Right atrium auricular region (tissue), 2 donors: ENCODE measurements at regions not wholly inside any gene's neighbourhood (a gene's known extent, or its start where the extent isn't known, plus 50 kb on each side); places are given as distances from the start of the nearest gene placed in this dataset.

Experiments used
- DNase-seq: peaks from one replicate; pipeline ENCODE4 v3.0.0-alpha.2; 2019; ENCODE audit warnings: low spot score
- H3K27ac ChIP-seq, 2 donors: fragments of 200-600 bp; sonication (generic); 1 replicate in 1 of 2; 2 replicates in 1 of 2; pipeline ENCODE4 v1.5.1; 2016 to 2019
- H3K27me3 ChIP-seq, 2 donors: fragments of 200-600 bp; sonication (generic); one replicate each; pipeline versions ENCODE4 v1.5.1 to v1.6.0; 2017 to 2019
- H3K36me3 ChIP-seq: fragments of 200-600 bp; sonication (generic); one replicate; pipeline ENCODE4 v1.5.1; 2016
- H3K4me1 ChIP-seq, 2 donors: fragments of 200-600 bp; sonication (generic); one replicate each; pipeline versions ENCODE4 v1.5.1 to v1.6.0; 2017 to 2019
- H3K4me3 ChIP-seq, 2 donors: fragments of 200-600 bp; sonication (generic); 1 replicate in 1 of 2; 2 replicates in 1 of 2; pipeline ENCODE4 v1.5.1; 2017 to 2019; ENCODE audit warnings: mild to moderate bottlenecking in 1 of 2, moderate library complexity in 1 of 2
- H3K9me3 ChIP-seq, 2 donors: fragments of 200-600 bp; sonication (generic); one replicate each; pipeline ENCODE4 v1.5.1; 2019
- CTCF ChIP-seq, 2 donors: fragments of 200-600 bp; sonication (generic); IDR thresholded peaks; one replicate each; pipeline ENCODE4 v1.5.1; 2019; ENCODE audit warnings: antibody characterized with exemption in 2 of 2

- DNase-seq: no peak
- Histone ChIP-seq H3K27me3 (no peaks in the 10 kb centered on the region), H3K9me3 (no peaks in the 10 kb centered on the region), H3K4me3 (no peak overlapping the region), H3K4me1 (no peaks in the 10 kb centered on the region), H3K27ac (no peak overlapping the region), H3K36me3 (no peaks in the 10 kb centered on the region)
- TF ChIP-seq CTCF (IDR thresholded peaks at IDR 0.05): no peak
Measured at GRCh38 chr6:20314866-20315845, 86.5 kb upstream of the E2F3 start.

- Histone ChIP-seq H3K27ac (no peak overlapping the region), H3K36me3 (no peaks in the 10 kb centered on the region), H3K4me1 (no peaks in the 10 kb centered on the region), H3K27me3 (no peaks in the 10 kb centered on the region), H3K9me3 (no peaks in the 10 kb centered on the region), H3K4me3 (no peak overlapping the region)
- TF ChIP-seq CTCF (IDR thresholded peaks at IDR 0.05): no peak
- DNase-seq: no peak
Measured at GRCh38 chr6:20317430-20317829, 84.2 kb upstream of the E2F3 start.

GRCh38 chr6:20318851-20319387 is 82.8 kb upstream of the E2F3 start:
- no peaks in the 10 kb centered on the region for H3K4me1 ChIP-seq
- H3K9me3 ChIP-seq: no peaks in the 10 kb centered on the region
- TF ChIP-seq CTCF (IDR thresholded peaks at IDR 0.05): no peak
- H3K27me3 ChIP-seq: no peaks in the 10 kb centered on the region
- H3K36me3 ChIP-seq: no peaks in the 10 kb centered on the region
- no peak overlapping the region for H3K27ac ChIP-seq
- no peak for DNase-seq
- H3K4me3 ChIP-seq: no peak overlapping the region

- no peak overlapping the region for H3K27ac ChIP-seq
Measured at GRCh38 chr6:20319520-20320357, 81.9 kb upstream of the E2F3 start.

More at GRCh38 chr6:20319520-20320357, 81.9 kb upstream of the E2F3 start:
- no peak overlapping the region for H3K4me3 ChIP-seq
- H3K36me3 ChIP-seq: no peaks in the 10 kb centered on the region
- no peak for TF ChIP-seq CTCF (IDR thresholded peaks at IDR 0.05)
- H3K4me1 ChIP-seq: no peaks in the 10 kb centered on the region
- H3K9me3 ChIP-seq: no peaks in the 10 kb centered on the region
- no peak for DNase-seq
- no peaks in the 10 kb centered on the region for H3K27me3 ChIP-seq
